ENCODE measurements at regions not wholly inside any gene's neighbourhood (a gene's known extent, or its start where the extent isn't known, plus 50 kb on each side); places are given as distances from the start of the nearest gene placed in this dataset. TPM values are rescaled to one million over a fixed set of nuclear protein-coding genes. Genes with fewer than 3 reads are reported as not detected.
"Not testable (repeated sequence)": the region's sequence is repeated elsewhere in the genome, so short reads cannot be mapped to it uniquely, and the experiment has no call there.

DNA sequence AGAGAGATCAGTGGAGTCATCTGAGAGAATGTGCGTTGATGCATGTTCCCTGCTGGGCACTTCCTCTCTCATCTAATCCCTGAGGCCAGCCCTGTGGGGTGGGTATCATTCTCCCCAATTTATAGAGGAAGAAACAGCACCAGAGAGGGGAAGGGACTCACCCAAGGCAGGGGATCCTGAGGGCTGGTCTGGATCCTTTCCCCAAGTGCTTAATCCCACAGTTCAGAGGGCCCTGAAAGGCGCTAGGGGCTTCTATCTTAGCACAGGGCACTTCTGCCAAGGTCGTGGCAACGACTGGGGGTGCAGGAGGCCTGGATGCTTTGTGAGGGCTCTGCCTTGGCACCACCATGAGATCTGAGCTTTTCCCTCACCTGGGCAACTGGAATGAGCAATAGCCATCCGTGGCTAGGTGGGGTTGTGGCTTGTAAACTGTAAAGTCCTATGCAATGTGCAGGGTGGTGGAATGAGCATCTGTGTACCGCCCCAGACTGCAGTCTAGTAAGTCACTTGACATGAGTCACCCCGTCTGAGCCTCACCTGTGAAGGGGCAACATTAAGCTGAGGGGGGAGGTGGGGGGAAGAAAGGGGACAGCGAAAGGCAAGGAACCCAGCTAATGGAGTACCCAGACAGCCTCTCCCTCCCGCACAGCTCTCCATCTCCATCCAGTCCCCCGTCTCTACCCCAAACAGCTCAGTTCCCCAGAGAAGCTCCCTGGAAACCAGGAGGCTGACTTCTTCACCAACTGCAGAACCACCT, 76.2 kb downstream of the OR11H2 start:
- CTCF ChIA-PET (ENCODE audit: low intra/inter-chr PET ratio); H3K9me1 ChIP-seq (ENCODE audit: control insufficient read depth, insufficient read depth, low read length); in situ Hi-C loops (cut with MboI); H3K36me3 ChIP-seq (ENCODE audit: control insufficient read depth, insufficient read depth, low read length); H3K27ac ChIP-seq (ENCODE audit: extremely low read depth, low read depth, low read length); H3K9me3 ChIP-seq (replicated peaks; ENCODE audit: control insufficient read depth, insufficient read depth, low read depth, low read length); FAIRE-seq; H3K79me2 ChIP-seq (ENCODE audit: control insufficient read depth, insufficient read depth, low read length); H3K4me1 ChIP-seq (replicated peaks in 1 of 2; ENCODE audit: control insufficient read depth in 2 of 2, insufficient read depth in 2 of 2, low read length in 2 of 2); H4K20me1 ChIP-seq (replicated peaks; ENCODE audit: control insufficient read depth, insufficient read depth, low read length); H3K4me2 ChIP-seq (ENCODE audit: insufficient read depth, low read length); H3K9ac ChIP-seq (ENCODE audit: insufficient read depth in 1 of 2, low read depth in 2 of 2, low read length in 2 of 2); H3K27me3 ChIP-seq (ENCODE audit: control insufficient read depth in 2 of 2, insufficient read depth in 2 of 2, low read length in 2 of 2); intact Hi-C loops (cut with micrococcal nuclease); DNase-seq (ENCODE audit: extremely low read depth in 1 of 4, low spot score in 3 of 4); H3K4me3 ChIP-seq; BruUV-seq (replicated peaks); H2AFZ ChIP-seq (ENCODE audit: low read depth, low read length); POLR2A ChIA-PET: not testable (repeated sequence)
- peak; percentile 42; the same call in 2 of the 3 replicates for ATAC-seq
- WGBS (ENCODE audit: insufficient coverage, low coverage, missing lambda C conversion rate), result 0% methylated on average over 3 of the region's 10 CpGs

DNA sequence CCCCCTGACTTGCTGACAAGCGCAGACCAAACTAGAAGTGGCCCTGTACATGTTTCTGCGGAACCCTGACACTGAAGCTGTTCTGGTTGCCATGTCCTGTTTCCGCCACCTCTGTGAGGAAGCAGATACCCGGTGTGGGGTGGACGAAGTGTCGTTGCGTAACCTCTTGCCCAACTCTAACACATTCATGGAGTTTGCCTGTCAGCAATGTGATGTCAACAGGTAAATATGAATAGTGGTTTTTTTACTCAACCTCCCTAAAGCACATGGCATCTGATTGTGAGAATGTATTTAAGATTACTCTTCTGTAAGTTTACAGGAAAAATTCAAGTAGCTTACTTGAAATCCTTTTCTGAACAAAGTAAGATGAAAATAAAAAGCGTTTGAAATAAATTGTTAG, 100.1 kb downstream of the OR11H2 start:
- CTCF ChIA-PET (ENCODE audit: low intra/inter-chr PET ratio), result not testable (repeated sequence)

More for the DNA sequence above, 100.1 kb downstream of the OR11H2 start:
- H3K9me3 ChIP-seq (replicated peaks; ENCODE audit: control insufficient read depth, insufficient read depth, low read depth, low read length); H3K9ac ChIP-seq (ENCODE audit: insufficient read depth in 1 of 2, low read depth in 2 of 2, low read length in 2 of 2); H3K4me3 ChIP-seq; ATAC-seq; intact Hi-C loops (cut with micrococcal nuclease); H2AFZ ChIP-seq (ENCODE audit: low read depth, low read length); FAIRE-seq; BruUV-seq (replicated peaks); DNase-seq (ENCODE audit: extremely low read depth in 1 of 4, low spot score in 3 of 4); POLR2A ChIA-PET; H3K4me2 ChIP-seq (ENCODE audit: insufficient read depth, low read length); H3K27ac ChIP-seq (ENCODE audit: extremely low read depth, low read depth, low read length); H3K36me3 ChIP-seq (ENCODE audit: control insufficient read depth, insufficient read depth, low read length); H3K27me3 ChIP-seq (ENCODE audit: control insufficient read depth in 2 of 2, insufficient read depth in 2 of 2, low read length in 2 of 2); H4K20me1 ChIP-seq (replicated peaks; ENCODE audit: control insufficient read depth, insufficient read depth, low read length); H3K9me1 ChIP-seq (ENCODE audit: control insufficient read depth, insufficient read depth, low read length); in situ Hi-C loops (cut with MboI); H3K4me1 ChIP-seq (replicated peaks in 1 of 2; ENCODE audit: control insufficient read depth in 2 of 2, insufficient read depth in 2 of 2, low read length in 2 of 2); H3K79me2 ChIP-seq (ENCODE audit: control insufficient read depth, insufficient read depth, low read length): not testable (repeated sequence)
- no CpG with 5 or more reads among the region's 8 CpGs for WGBS (ENCODE audit: insufficient coverage, low coverage, missing lambda C conversion rate)

Small RNA genes in the stretch of these regions (small RNA-seq; reads per million reads assigned to genes)
- gene AL512310.8, result not detected
